Ovary (tissue), 3 donors: ENCODE measurements at regions not wholly inside any gene's neighbourhood (a gene's known extent, or its start where the extent isn't known, plus 50 kb on each side); places are given as distances from the start of the nearest gene placed in this dataset.

Source experiments
- CTCF ChIP-seq, 3 donors: fragments of 450-650 bp in 2 of 3; fragments of 200-600 bp in 1 of 3; IDR thresholded peaks; one replicate each; pipeline versions ENCODE4 v1.5.1 to v1.8.0; 2016 to 2022; ENCODE audit warnings: antibody characterized with exemption in 3 of 3, mild to moderate bottlenecking in 1 of 3
- EP300 ChIP-seq: sonication (generic); formaldehyde crosslinking; IDR thresholded peaks from one replicate; pipeline ENCODE4 v1.6.1; 2017; ENCODE audit warnings: antibody characterized with exemption
- POLR2A ChIP-seq: fragments of 450-650 bp; IDR thresholded peaks from one replicate; pipeline ENCODE4 v1.6.1; 2017; ENCODE audit warnings: antibody characterized with exemption, mild to moderate bottlenecking, moderate library complexity
- donor health status: DM: no; HTN: no; CAD: no.

GRCh38 chr16:55217392-55217791, 106.6 kb upstream of the IRX6 start:
- TF ChIP-seq CTCF (IDR thresholded peaks at IDR 0.05) (no peak), EP300 (no peak), POLR2A (no peak)
